ENCODE measurements at regions not wholly inside any gene's neighbourhood (a gene's known extent, or its start where the extent isn't known, plus 50 kb on each side); places are given as distances from the start of the nearest gene placed in this dataset.

DNA sequence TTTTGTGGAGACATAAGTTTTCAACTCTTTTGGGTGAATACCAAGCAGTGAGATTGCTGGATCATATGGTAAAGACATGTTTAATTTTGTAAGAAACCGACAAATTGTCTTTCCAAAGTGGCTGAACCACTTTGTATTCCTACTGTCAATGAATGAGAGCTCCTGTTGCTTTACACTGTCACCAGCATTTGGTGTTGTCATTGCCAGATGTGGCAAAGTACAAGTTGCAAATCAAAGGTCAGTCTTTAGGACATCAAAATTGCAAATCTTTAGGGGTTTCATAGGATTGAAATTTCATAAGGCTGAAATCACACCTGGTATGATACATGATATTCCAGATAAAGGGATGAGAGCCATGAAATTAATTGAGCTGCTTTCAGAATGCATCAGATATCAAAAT is 67.7 kb upstream of the ELOVL6 start:
- no peak overlapping the region for H3K9ac ChIP-seq (ENCODE audit: insufficient read length, low read depth)
- TF ChIP-seq YY1 (IDR thresholded peaks at IDR 0.05; ENCODE audit: insufficient read depth, insufficient read length) = no peak
- TF ChIP-seq SUZ12 (IDR thresholded peaks at IDR 0.05; ENCODE audit: extremely low read depth, insufficient read depth, insufficient read length) = no peak
- no peak for TF ChIP-seq ZNF274 (IDR thresholded peaks at IDR 0.05; ENCODE audit: low read depth, low read length)
- no peaks in the 10 kb centered on the region for H3K4me1 ChIP-seq (ENCODE audit: insufficient read depth, insufficient read length)
- DNase-seq (ENCODE audit: low read depth, low spot score) = no peak
- H3K4me3 ChIP-seq (ENCODE audit: insufficient read length, low read depth) = no peak overlapping the region
- no peaks in the 10 kb centered on the region for H3K9me3 ChIP-seq (ENCODE audit: insufficient read depth, low read length)
- H3K27me3 ChIP-seq (ENCODE audit: insufficient read depth, insufficient read length) = no peaks in the 10 kb centered on the region
- no peaks in the 10 kb centered on the region for H3K36me3 ChIP-seq (ENCODE audit: insufficient read depth, insufficient read length, low read length)

- Histone ChIP-seq H3K9me3 (ENCODE audit: insufficient read depth, low read length) (no peaks in the 10 kb centered on the region), H3K4me3 (ENCODE audit: insufficient read length, low read depth) (no peak overlapping the region), H3K4me1 (ENCODE audit: insufficient read depth, insufficient read length) (no peaks in the 10 kb centered on the region), H3K36me3 (ENCODE audit: insufficient read depth, insufficient read length, low read length) (no peaks in the 10 kb centered on the region), H3K27me3 (ENCODE audit: insufficient read depth, insufficient read length) (no peaks in the 10 kb centered on the region), H3K9ac (ENCODE audit: insufficient read length, low read depth) (no peak overlapping the region)
- no peak for DNase-seq (ENCODE audit: low read depth, low spot score)
- TF ChIP-seq ZNF274 (IDR thresholded peaks at IDR 0.05; ENCODE audit: low read depth, low read length) (no peak), SUZ12 (IDR thresholded peaks at IDR 0.05; ENCODE audit: extremely low read depth, insufficient read depth, insufficient read length) (no peak), YY1 (IDR thresholded peaks at IDR 0.05; ENCODE audit: insufficient read depth, insufficient read length) (no peak)
These were observed 66.6 kb upstream of the ELOVL6 start for GRCh38 chr4:110265001-110265400.

DNA sequence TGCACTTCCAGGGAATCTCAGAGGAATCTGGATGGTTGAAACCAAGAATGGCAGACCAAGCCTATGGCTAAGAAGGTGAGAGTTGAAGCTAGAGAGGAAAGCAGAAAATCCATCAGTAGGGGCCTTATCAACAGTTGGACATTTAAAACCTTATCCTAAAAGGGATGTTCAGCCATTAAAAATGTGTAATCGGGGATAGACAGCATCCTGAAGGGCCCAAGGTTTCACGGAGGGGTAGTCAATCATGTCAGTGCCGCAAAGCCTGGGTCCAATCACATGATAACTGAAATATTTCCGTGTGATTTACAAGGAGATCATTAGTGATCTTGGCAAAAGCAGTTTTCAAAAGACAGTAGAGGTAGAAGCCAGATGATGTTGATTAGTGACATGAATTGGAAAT is 61.9 kb upstream of the ELOVL6 start:
- TF ChIP-seq ZNF274 (IDR thresholded peaks at IDR 0.05; ENCODE audit: low read depth, low read length) (no peak), SUZ12 (IDR thresholded peaks at IDR 0.05; ENCODE audit: extremely low read depth, insufficient read depth, insufficient read length) (no peak), YY1 (IDR thresholded peaks at IDR 0.05; ENCODE audit: insufficient read depth, insufficient read length) (no peak)
- no peaks in the 10 kb centered on the region for H3K9me3 ChIP-seq (ENCODE audit: insufficient read depth, low read length)
- no peaks in the 10 kb centered on the region for H3K36me3 ChIP-seq (ENCODE audit: insufficient read depth, insufficient read length, low read length)
- no peaks in the 10 kb centered on the region for H3K4me1 ChIP-seq (ENCODE audit: insufficient read depth, insufficient read length)
- H3K9ac ChIP-seq (ENCODE audit: insufficient read length, low read depth) = no peak overlapping the region
- no peak for DNase-seq (ENCODE audit: low read depth, low spot score)
- H3K27me3 ChIP-seq (ENCODE audit: insufficient read depth, insufficient read length) = no peaks in the 10 kb centered on the region
- no peak overlapping the region for H3K4me3 ChIP-seq (ENCODE audit: insufficient read length, low read depth)

- no peaks in the 10 kb centered on the region for H3K36me3 ChIP-seq (ENCODE audit: insufficient read depth, insufficient read length, low read length)
- no peaks in the 10 kb centered on the region for H3K9me3 ChIP-seq (ENCODE audit: insufficient read depth, low read length)
- no peak overlapping the region for H3K9ac ChIP-seq (ENCODE audit: insufficient read length, low read depth)
- H3K4me3 ChIP-seq (ENCODE audit: insufficient read length, low read depth) = no peak overlapping the region
- no peaks in the 10 kb centered on the region for H3K4me1 ChIP-seq (ENCODE audit: insufficient read depth, insufficient read length)
- TF ChIP-seq YY1 (IDR thresholded peaks at IDR 0.05; ENCODE audit: insufficient read depth, insufficient read length) (no peak), ZNF274 (IDR thresholded peaks at IDR 0.05; ENCODE audit: low read depth, low read length) (no peak), SUZ12 (IDR thresholded peaks at IDR 0.05; ENCODE audit: extremely low read depth, insufficient read depth, insufficient read length) (no peak)
- DNase-seq (ENCODE audit: low read depth, low spot score) = no peak
- no peaks in the 10 kb centered on the region for H3K27me3 ChIP-seq (ENCODE audit: insufficient read depth, insufficient read length)
These were observed 51.6 kb upstream of the ELOVL6 start for GRCh38 chr4:110250023-110250387.

DNA sequence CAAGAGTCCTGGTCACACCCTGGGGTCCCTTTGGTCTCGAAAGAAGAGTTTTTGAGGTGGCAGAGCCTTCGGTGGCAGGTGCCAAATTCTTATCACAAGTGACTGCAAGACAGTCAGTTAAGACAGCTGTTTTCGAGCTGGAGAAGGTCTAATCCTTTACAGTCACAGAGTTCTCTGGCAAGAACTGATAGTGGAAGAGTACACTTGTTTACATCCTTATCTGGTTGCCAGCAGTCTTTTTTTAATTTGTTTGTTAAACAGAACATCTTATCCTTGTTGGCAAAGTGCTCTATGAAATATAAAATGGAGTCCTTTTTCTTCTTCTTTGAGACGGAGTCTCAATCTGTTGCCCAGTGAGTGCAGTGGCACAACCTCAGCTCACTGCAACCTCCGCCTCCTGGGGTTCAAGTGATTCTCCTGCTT is 50.4 kb upstream of the ELOVL6 start:
- Histone ChIP-seq H3K4me1 (ENCODE audit: insufficient read depth, insufficient read length) (no peaks in the 10 kb centered on the region), H3K9ac (ENCODE audit: insufficient read length, low read depth) (no peak overlapping the region), H3K4me3 (ENCODE audit: insufficient read length, low read depth) (no peak overlapping the region), H3K36me3 (ENCODE audit: insufficient read depth, insufficient read length, low read length) (no peaks in the 10 kb centered on the region), H3K27me3 (ENCODE audit: insufficient read depth, insufficient read length) (no peaks in the 10 kb centered on the region), H3K9me3 (ENCODE audit: insufficient read depth, low read length) (no peaks in the 10 kb centered on the region)
- no peak for TF ChIP-seq ZNF274 (IDR thresholded peaks at IDR 0.05; ENCODE audit: low read depth, low read length)
- no peak for TF ChIP-seq SUZ12 (IDR thresholded peaks at IDR 0.05; ENCODE audit: extremely low read depth, insufficient read depth, insufficient read length)
- no peak for TF ChIP-seq YY1 (IDR thresholded peaks at IDR 0.05; ENCODE audit: insufficient read depth, insufficient read length)
- DNase-seq (ENCODE audit: low read depth, low spot score) = no peak

Measured in NT2/D1 (cell line).